GM19324 (cell line): ENCODE measurements at regions not wholly inside any gene's neighbourhood (a gene's known extent, or its start where the extent isn't known, plus 50 kb on each side); places are given as distances from the start of the nearest gene placed in this dataset.

Source experiments
- ATAC-seq: cut with Tn5 transposase; IDR thresholded peaks from one replicate; pipeline ENCODE4 v1.9.1; 2021; ENCODE audit warnings: mild to moderate bottlenecking, moderate library complexity; ENCODE audit not compliant: unreplicated experiment, low FRiP score

GRCh38 chr4:14215116-14215770, 587.7 kb upstream of the BOD1L1 start:
- ATAC-seq = no peak

DNA sequence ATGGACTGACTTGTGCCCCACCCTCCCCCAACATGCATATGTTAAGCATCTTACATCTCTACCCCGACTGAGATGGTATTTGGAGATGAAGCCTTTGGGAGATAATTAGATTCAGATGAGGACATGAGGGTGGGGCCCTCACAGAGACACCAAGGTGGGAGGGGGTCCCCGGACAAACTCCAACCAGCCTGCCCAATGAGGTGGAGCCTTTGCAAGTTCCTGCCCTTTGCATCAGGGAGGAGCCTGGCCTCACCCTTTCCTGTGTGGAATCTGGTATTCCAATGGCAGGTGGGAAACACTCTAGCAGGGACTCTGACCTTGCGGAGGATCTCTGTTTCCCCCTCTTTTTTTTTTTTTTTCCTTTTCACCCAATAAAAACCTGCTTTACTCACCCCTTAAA, 589.9 kb upstream of the BOD1L1 start:
- ATAC-seq = no peak

- no peak for ATAC-seq
These were observed 591.1 kb upstream of the BOD1L1 start for GRCh38 chr4:14218641-14219040.

DNA sequence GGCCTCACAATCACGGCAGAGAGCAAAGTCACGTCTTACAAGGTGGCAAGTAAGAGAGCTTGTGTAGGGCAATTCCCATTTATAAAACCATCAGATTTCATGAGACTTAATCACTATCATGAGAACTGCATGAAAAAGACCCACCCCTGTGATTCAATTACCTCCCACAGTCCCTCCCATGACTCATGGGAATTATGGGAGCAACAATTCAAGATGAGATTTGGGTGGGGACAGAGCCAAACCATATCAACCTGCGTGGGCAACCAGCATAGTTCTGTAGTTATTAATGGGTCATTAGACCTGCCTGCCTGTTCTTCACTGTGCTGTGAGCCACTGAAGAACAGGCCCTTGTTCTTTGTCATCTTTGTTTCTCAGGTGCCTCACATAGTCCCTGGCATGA, 593.7 kb upstream of the BOD1L1 start:
- no peak for ATAC-seq

- no peak for ATAC-seq
These were observed 595.0 kb upstream of the BOD1L1 start for GRCh38 chr4:14222377-14223029.

DNA sequence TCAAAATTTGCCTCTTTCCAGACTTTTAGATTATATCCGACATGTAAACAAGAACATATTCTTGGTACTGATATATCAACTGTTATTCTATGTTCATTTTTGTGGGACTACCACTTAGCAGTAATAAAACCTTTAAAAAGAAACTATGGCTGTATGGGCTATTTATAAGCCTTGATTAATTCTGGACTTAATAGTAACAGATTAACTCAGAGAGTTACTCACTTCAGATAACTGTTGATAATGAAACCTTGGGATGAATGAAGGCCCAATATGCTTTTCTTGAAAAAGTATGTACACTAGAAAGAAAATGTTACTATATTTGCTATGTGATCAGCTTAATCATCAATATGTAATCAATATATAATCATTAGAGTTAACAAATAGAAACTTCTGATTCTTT, 595.9 kb upstream of the BOD1L1 start:
- ATAC-seq = no peak

GRCh38 chr4:14225688-14226207, 598.2 kb upstream of the BOD1L1 start:
- ATAC-seq = no peak

DNA sequence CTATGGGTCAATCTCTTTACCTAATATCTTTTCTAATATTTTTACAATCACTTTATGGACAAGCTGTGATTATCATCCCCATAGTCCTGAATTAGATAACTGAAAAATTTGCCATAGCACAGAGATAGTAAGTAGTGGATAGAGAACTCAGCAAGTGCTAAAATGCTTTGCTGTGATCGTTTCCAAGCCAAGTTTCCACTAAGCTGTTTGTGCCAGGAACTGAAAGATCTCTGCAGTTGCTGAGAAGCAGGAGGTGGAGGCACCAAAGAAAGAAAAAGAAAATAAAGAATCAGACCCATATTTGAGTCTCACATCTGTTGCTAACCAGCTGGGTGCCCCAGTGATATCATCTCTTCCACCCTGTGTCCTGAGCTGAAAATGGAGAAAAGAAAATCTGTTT, 605.6 kb upstream of the BOD1L1 start:
- ATAC-seq = no peak

DNA sequence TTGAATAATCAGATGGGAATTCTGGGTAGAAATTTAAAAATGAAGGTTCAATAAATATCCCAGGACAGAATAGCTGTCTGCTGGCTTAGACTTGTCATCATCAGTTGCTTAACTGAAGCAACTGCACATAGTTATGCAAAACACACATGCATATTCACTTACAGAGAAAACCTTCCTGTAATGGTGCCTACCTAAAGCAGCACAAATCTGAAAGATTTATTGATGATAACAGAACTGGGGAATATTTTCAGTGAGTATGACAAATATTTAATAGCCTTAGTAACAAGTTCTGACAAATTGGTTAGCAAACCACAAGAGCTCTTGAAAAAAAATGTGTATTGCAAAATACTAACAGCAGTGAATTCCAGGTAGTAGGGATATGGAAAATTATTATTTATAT, 606.8 kb upstream of the BOD1L1 start:
- no peak for ATAC-seq

DNA sequence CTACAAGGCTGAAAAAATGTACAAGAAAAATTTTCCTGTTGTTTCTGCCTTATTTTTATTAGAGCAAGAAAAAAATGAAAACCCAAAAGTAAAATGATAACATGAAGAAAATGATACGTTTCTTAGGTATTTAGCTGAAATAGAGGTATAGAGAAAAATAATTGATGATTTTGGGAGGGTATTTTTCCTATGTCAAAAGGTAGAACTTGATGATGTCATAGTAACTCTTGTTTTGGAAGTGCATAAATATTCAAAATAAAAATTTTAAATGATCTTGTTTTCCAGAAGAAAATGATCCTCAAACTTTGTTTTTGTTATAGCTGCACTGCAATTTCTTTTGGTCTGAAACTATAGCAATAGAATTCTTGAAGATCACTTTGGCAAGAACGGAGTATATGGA, 608.8 kb upstream of the BOD1L1 start:
- ATAC-seq = no peak

DNA sequence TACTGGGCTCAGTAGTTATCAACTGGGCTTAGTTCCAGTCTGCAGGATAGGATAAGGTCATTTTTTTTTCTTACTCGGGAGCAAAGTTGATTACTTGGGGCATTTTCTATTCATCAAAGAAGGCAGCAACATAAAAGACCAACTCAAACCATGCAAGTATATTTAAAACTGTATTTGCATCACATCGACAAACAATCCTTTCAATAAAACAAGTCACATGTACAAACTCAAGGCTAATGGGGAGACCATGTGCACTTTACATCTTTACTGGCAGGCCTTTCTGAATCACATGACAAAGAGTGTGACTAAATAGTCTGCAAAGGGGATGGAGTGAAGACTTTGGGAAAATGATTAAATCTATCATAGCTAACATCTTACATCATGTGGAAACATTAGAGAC, 610.4 kb upstream of the BOD1L1 start:
- ATAC-seq = no peak

DNA sequence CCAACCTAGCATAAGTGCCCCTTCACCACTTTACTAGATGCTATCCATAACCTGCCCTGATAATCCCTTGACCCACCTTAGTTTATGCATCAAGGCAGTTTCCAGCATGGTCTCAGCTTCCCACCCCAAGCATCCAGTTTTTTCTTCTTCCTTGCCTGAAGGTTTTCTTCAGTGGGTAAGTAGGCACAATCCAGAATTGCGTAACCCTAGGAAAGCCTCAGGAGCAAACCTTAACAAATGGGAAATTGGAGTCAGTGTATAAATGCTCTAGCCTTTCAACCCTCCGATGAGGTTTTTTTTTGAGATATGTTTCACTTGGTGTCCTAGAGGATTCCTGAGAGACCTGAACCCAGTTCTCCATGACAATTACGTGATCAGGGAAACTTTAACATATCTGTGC, 614.0 kb upstream of the BOD1L1 start:
- no peak for ATAC-seq

DNA sequence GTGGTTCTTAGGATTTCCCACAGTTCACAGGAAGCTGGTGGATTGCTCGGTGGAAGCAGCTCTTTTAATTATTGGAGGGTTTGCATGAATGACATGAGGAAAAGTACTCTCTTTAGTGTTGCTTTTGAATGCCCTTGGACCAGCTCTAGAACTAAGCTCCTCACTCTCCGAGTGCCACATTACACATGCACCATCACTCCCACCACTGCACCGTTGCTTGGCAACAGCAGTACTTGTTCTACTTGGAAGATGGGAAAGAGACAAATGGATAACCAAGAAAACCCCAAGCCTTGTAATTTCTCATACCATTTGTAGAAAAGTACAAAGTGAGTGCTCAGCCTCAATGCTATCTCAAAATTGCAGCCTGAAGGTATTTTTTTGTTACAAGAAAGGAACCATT, 620.2 kb upstream of the BOD1L1 start:
- no peak for ATAC-seq

DNA sequence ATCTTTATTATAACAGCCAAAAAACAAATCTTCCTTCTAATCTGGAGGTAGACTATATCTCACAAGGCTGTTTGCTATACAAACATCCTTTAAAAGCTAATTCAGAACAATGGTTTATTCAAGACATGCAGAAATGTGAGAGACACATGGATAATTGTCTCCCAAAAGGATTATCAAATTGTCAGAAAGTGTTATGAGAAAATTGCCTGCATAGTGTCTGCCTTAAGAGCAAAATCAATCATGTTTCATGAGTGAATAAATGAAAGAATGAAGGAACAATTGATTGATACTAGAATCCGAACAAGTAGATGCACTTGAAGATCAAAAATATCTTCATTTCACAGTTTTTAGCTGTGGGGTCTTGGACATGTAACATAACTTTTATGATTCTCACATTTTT, 621.7 kb upstream of the BOD1L1 start:
- no peak for ATAC-seq

DNA sequence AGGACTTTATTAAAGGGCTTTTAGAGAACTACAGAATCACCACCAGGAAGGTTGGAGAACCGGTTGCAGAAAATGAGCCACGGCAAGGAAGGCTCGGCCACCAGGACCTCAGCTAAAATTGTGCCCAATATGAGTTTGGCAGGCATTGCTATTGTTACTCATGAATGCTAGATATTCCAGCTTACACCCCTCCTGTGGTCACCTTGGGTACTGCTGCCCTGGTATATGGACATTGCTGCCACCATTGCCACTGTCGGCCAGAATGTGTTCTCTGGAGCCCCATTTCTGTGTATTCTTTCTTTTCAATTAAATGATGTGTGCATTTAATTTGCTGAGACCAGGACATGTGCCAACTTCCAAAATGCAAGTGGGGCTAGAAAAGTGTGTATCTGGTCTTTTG, 626.7 kb upstream of the BOD1L1 start:
- ATAC-seq = peak; percentile 72

GRCh38 chr4:14254926-14255325, 627.4 kb upstream of the BOD1L1 start:
- ATAC-seq = no peak

GRCh38 chr4:14257903-14258302, 630.4 kb upstream of the BOD1L1 start:
- ATAC-seq = no peak

- ATAC-seq = no peak
These were observed 632.4 kb upstream of the BOD1L1 start for GRCh38 chr4:14259936-14260335.

DNA sequence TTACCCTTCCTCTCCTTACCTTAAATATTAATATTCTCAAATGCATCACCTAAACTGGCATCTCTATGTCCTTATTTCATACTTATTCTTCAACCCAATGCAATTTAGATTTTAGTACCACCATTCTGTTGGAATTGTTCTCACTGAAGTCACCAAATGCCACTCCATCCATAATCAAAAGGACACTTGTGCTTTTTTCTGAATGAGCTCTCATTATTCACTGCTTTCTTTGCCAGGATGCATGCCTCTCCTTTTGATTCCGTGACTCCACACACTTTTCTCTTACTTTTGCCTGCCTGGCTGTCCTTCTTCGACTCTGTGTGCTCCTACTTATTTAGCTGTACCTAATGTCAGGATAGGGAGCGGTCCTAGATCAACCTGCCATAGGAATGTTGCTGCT, 633.1 kb upstream of the BOD1L1 start:
- no peak for ATAC-seq

GRCh38 chr4:14262221-14262620, 634.7 kb upstream of the BOD1L1 start:
- ATAC-seq = no peak

- ATAC-seq = no peak
These were observed 636.9 kb upstream of the BOD1L1 start for GRCh38 chr4:14264437-14264836.

GRCh38 chr4:14265651-14266050, 638.1 kb upstream of the BOD1L1 start:
- no peak for ATAC-seq
